ENCODE measurements at regions not wholly inside any gene's neighbourhood (a gene's known extent, or its start where the extent isn't known, plus 50 kb on each side); places are given as distances from the start of the nearest gene placed in this dataset.

- Histone ChIP-seq H3K27me3 (replicated peaks) (no peaks in the 10 kb centered on the region), H3K36me3 (replicated peaks) (no peaks in the 10 kb centered on the region), H3K27ac (no peak overlapping the region), H3K4me3 (ENCODE audit: low read depth, low read length) (no peak overlapping the region)
- no peak for DNase-seq
- in situ Hi-C loops (cut with HindIII; ENCODE audit: low pct_ligation_motif_present, low sequenced_read_pairs): no loop called here
- no peak for TF ChIP-seq CTCF (IDR thresholded peaks at IDR 0.05; ENCODE audit: low read depth, low read length, missing control alignments)
These were observed 219.6 kb upstream of the SHH start for GRCh38 chr7:156031679-156032478.

GRCh38 chr7:156029460-156030007 is 217.3 kb upstream of the SHH start:
- in situ Hi-C loops (cut with HindIII; ENCODE audit: low pct_ligation_motif_present, low sequenced_read_pairs): no loop called here
- DNase-seq: no peak
- Histone ChIP-seq H3K27ac (no peak overlapping the region), H3K27me3 (replicated peaks) (no peaks in the 10 kb centered on the region), H3K36me3 (replicated peaks) (no peaks in the 10 kb centered on the region), H3K4me3 (ENCODE audit: low read depth, low read length) (no peak overlapping the region)
- no peak for TF ChIP-seq CTCF (IDR thresholded peaks at IDR 0.05; ENCODE audit: low read depth, low read length, missing control alignments)

GRCh38 chr7:156028521-156028920 is 216.3 kb upstream of the SHH start:
- Histone ChIP-seq H3K27me3 (replicated peaks) (no peaks in the 10 kb centered on the region), H3K4me3 (ENCODE audit: low read depth, low read length) (no peak overlapping the region), H3K27ac (no peak overlapping the region), H3K36me3 (replicated peaks) (no peaks in the 10 kb centered on the region)
- DNase-seq: no peak
- in situ Hi-C loops (cut with HindIII; ENCODE audit: low pct_ligation_motif_present, low sequenced_read_pairs): no loop called here
- no peak for TF ChIP-seq CTCF (IDR thresholded peaks at IDR 0.05; ENCODE audit: low read depth, low read length, missing control alignments)

- Histone ChIP-seq H3K27ac (no peak overlapping the region), H3K4me3 (ENCODE audit: low read depth, low read length) (no peak overlapping the region), H3K27me3 (replicated peaks) (no peaks in the 10 kb centered on the region), H3K36me3 (replicated peaks) (no peaks in the 10 kb centered on the region)
- no peak for TF ChIP-seq CTCF (IDR thresholded peaks at IDR 0.05; ENCODE audit: low read depth, low read length, missing control alignments)
- DNase-seq: no peak
- in situ Hi-C loops (cut with HindIII; ENCODE audit: low pct_ligation_motif_present, low sequenced_read_pairs): no loop called here
These were observed 215.6 kb upstream of the SHH start for GRCh38 chr7:156027821-156028220.

GRCh38 chr7:156026603-156027002 is 214.3 kb upstream of the SHH start:
- Histone ChIP-seq H3K36me3 (replicated peaks) (no peaks in the 10 kb centered on the region), H3K4me3 (ENCODE audit: low read depth, low read length) (no peak overlapping the region), H3K27me3 (replicated peaks) (no peaks in the 10 kb centered on the region), H3K27ac (no peak overlapping the region)
- no peak for TF ChIP-seq CTCF (IDR thresholded peaks at IDR 0.05; ENCODE audit: low read depth, low read length, missing control alignments)
- no peak for DNase-seq
- in situ Hi-C loops (cut with HindIII; ENCODE audit: low pct_ligation_motif_present, low sequenced_read_pairs): no loop called here

All from brain microvascular endothelial cell (primary cell).